DMS153 treated with DMSO at 0.1 percent for 48 hours (cell line): ENCODE measurements at regions not wholly inside any gene's neighbourhood (a gene's known extent, or its start where the extent isn't known, plus 50 kb on each side); places are given as distances from the start of the nearest gene placed in this dataset.

Source experiments
- DNase-seq: peaks from one replicate; lab custom pipeline; 2025; ENCODE audit not compliant: unreplicated experiment; lab: John Stamatoyannopoulos, UW

DNA sequence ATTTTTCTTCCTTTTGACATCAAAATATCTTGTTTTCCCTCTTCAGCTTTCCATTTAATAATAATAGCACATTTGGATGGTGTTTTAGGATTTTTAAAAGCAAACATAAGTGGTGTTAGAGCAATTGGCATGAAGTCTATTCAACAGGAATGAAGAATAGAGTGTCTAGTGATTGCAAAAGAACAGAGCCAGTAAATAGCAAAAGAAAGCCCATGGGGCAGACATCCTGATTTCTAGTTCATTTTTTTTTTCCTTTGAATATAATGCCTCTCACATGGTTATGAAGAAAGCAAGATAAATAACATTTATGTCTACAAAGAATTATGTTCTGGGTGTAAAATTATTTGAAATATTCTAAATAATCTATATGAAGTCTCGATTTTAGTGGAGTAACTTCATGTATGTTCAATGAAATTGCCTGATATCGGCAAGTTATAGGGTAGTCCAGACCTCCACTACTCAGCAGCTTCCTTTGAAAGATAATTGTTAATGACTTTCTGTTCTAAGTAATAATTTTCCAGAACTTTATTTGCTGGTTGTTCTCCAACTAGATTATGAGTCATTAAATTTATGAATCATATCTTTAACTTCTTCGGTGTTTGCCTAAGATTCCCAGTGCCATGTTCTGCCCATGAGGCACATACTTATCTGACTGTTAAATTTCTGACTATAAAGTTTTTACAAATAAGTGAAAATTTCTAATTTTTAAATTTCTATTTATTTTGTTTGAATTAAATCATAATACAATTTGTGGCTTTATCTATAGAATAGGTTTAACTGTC, 587.9 kb downstream of the TLL1 start:
- DNase-seq: no peak

DNA sequence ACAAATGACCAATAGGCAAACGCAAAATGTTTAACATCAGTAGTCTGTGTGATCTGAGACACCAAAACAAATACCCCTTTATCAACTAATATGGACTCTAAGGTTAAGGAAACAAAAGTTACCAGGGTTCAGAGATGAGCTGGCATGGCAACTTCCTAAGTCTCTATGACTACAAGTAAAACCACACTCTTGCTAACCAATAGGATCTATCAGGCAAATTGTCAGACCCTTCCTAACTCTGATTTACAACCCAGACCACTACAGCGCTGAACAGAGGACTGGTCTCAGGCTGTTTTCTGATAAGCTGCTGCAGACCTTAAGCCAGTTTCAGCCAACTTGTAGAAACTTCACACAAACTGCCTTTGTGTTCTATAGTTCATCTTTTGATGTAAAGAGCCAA, 608.0 kb downstream of the TLL1 start:
- DNase-seq: no peak

DNA sequence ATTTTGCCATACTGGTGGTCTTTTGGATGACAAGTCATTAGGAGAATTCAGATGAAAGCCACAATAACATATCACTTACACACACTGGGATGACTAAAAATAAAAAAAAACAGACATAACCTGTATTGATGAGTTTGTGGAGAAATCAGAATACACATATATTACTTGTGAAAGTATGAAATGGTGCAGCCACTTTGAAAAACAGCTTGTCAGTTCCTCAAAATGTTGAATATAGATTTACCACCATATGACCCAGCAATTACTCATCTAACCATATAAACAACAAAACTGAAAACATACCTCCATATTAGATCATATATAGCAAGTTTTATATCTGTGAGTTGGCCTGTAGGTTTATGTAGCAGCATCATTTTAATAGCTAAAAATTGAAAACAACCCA, 608.7 kb downstream of the TLL1 start:
- no peak for DNase-seq

DNA sequence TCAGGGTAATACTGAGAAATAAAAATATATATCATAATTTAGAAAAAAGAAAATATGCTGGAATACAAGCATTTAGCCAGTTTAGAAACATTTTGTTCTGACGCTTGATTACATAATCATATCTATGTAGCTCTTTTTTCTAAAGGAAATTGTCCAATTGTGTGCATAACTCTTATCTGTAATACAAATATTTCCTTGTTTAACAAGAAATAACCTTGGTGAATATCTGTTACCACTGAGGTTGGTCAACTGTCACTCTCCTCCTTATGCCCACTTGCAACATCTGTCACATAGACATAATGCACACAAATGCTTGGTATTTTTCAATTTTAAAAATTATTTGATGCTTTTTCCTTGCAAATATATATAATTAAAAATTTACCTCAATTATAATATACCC, 609.7 kb downstream of the TLL1 start:
- no peak for DNase-seq

DNA sequence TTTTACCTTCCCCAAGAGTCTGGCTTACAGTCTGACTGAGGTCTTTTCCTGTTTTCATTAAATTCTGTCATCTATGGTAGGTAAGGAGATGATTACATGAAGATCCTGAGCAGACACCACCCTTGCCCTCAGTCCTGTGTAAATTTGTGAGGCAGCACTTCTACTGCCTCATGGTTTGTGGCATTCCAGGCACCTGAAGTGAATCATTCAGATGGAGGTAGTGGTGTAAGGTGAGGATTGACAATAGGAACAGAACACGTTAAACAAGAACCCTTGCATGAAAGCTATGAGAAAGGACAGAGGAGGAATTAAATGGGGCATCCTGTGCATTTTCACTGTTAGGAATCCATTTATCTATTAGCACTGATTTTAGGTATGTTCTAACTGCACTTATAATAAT, 618.6 kb downstream of the TLL1 start:
- no peak for DNase-seq

DNA sequence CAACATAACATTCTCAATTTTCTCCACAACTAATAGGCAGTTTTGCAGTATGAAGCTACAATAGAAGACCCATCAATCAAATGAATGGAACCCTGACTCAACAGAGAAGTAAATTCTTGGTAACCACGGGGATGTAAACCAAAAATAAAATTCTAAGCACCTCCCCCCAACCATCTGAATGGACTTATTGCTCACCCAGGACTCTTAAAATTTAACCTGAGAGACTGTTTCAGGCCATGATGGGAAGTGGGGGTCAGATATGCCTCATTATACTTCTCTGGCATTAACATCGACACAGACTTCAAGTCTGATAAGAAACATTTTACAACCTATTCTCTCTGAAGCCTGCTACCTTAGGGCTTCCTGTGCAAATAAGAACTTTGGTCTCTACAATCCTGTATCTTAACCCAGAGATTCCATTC, 620.9 kb downstream of the TLL1 start:
- no peak for DNase-seq

DNA sequence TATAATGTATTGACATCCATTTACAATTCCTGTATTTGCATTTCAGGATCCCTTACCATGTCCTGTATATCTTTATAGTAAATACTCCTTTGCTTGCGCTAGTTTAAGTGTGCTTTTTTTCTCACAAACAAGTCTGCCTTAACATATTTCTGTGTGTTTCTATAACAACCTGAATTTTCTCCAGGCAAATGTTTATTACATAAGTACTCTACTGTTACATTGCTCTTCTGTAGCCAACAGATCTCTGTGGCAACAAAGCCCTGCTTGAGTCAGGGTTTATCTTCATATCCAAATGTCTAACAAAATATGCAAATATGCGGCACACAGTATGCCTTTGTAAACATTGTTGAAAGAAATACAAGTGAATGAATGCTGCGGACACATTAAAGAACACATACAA, 625.5 kb downstream of the TLL1 start:
- no peak for DNase-seq

DNA sequence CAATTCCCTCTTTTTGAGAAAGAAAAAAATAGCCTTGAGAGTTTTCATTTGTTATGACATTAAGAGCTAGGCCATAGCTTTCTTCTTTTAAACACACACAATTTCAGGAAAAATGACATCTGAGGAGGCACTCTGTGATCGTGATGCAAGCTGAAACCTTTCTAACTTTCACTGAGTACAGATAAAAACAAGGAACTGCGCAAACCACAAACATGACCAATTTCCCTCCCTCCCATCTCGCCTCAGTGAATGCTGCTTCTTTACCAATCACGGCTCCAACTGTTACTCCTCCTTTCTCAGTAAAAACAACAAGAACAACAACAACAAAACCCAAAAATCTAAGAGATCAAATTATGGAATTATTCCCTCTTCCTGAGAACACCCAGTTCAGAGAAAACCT, 626.8 kb downstream of the TLL1 start:
- DNase-seq: no peak

DNA sequence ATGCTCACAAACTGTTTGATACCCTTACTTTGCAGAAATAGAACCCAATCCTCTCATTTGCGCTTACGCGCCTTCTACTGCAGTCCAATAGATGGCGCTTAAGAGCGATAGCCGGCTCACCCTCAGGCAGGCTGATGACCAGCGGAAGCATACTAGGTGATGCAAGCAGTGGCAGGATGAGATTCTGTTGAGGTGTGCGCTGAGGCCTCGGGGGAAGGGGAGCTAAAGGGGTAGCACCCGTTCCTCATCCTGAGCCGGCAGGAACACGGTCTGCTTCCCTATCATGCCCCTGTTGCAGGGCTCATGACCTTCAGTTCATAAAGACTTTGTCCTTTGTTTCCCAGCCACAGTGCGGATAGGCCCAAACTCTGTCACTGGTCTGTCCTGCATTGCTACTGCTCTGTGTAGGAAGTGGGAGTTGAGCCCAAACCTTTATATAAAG, 628.9 kb downstream of the TLL1 start:
- DNase-seq: no peak

DNA sequence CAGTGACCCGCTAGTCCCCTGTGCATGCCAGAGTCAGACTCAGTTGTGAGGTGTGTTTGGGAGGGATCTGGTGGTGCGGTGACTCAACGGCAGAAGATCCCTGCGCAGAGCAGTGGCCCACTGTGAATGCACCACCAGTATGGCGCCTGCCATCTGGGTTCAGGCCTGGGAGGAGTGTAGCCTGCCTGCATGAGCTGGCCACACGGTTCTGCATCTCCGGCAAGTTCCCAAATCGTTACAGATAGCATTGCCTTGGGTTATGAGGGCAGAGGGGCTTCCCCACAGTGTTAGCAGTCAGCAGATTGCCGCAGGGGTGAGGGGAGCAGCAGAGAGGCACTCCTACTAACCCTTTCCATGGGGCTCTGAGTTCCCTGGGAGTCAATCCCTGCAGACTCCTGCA, 629.6 kb downstream of the TLL1 start:
- DNase-seq: no peak

DNA sequence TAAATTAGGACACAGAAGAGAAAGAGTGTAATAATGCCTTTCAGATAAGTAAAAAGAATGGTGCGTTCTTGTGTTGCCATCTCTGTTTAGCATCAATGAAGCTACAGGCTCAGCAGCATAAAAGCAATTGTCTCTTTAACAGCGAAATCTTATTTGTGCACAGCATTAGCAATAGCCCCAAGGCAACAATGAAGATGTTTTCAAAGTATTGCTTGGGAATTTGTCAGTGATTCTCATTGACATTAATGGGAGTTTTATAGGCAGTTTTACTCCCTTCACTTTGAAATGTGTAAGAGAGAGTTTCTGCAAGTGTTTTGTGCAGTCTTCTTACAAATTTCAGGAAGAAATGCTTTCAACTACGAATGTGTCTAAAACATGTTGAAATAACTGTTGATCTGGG, 633.0 kb downstream of the TLL1 start:
- no peak for DNase-seq

DNA sequence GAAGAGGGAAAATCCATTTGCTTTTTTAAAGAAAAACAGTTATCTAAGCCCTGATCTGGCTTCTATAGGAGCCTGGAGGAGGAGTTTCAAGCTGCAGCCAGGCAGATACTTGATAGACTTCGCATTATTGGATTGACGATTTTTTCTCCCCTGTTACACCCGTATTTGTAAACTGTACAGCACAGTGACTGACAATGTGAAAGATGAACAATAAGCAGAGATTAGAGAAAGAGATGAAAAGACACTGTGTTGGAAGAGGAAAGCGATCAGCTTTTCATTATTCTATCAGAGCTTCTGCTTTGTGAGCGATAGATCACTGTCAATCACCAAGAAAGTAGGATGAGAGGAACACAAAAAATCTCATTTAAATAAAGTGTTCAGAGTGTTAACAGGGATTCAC, 639.2 kb downstream of the TLL1 start:
- no peak for DNase-seq

DNA sequence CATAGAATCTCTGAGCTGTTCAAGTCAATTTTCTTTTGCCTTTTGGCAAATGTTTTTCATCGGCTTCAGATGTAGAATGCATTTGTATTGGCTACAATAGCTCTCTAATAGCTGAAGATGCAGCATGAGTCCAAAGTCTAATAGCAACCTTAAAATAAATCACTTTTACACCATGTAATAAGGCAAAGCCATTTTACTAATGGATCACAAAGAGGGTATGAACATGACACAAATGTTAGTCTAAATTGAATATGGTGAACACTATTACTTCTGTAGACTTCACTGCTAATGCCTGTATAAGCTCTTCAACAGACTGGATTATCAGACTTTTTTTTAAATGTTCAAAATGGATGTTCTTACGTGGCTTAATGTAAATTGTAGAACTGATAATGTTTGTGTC, 645.3 kb downstream of the TLL1 start:
- peak; percentile 90 for DNase-seq

DNA sequence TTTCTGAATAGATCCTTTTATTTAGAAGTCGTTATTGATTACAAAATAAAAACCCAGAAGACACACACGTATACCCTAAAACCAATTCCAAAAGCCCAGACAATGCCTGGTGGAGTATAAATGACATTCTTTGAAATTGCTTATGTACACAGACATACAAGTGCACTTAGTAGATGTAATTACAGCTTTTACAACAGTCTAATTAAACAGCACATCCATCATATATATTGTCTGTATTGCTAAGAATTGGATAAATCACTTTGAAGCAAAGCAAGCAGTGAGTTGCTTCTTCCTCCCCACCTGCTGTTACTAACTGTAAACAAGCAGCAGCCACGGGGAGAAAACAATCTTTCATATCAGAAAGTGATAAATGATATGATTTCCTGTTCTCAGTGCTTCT, 645.7 kb downstream of the TLL1 start:
- peak; percentile 92 for DNase-seq

DNA sequence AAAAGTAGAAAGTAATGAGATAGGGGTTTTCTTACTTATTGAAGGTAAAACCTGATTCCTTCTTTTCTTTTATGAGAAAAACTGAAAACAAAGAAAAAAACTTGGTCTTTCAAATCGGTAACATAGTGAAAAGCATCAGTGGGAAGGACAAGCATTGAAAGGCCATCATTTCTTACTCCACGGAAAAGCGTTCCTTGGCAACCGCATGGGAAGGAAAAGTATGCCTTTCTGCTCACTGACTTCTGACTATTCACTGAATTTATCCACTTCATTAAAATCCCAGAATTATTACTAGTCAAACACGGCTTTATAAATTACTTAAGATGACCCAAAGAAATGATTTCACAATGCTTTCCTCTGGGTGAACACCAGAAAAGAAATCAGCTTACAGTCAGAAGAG, 646.7 kb downstream of the TLL1 start:
- no peak for DNase-seq

DNA sequence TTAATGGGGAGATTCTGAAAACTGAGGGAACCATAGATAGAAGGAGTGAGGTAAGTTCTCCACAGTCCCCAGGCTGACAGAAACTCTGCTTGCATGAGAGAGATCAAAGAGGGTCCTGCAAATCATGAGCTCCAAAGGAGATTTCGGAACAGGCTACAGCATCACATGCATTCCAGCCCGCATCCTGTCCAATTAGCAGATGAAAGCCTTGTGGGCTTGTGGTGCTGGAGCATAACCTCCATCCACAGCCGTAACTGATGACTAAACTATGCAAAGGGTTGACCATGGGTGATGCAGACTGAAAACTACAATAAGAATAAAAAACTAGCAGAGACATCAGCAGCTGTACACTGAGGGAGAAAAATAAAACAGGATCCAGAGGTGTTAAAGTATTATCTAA, 654.5 kb downstream of the TLL1 start:
- no peak for DNase-seq

DNA sequence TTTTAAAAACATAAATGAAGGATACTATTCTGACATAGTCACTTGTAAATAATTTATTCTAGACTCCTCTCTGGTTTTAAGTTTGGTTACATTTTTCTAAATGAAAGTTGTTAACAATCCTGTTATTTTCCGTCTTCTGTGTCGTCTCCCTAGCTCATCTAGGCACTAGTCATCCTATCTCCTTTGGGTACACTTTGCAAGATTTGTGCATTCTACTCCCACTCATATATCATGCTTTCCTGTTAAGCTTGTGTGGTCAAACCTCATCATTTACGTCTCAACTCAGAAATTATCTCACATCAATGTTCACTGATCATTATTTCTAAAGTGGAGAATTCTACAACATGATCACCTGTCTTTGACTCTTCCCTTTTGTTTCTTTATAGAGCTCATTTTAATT, 658.7 kb downstream of the TLL1 start:
- DNase-seq: no peak

DNA sequence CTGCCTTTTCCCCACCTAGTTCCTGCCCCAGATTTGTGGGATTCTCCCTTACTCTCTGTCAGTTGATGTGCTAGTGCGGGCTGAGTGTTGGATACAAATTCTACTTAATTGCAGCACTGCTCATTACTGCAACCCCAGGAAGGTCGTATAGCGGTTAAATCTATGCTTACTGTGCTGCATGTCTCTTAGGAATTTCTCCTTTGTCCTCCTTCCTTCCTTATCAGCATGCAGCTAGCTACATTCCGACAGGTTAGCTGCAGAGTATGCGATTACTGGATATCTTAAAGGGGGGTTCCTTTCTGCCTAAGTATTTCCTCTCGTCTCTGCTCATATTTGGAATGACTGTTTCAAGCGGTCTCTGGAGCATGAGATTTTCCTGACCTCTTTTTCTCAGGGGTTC, 662.8 kb downstream of the TLL1 start:
- no peak for DNase-seq

DNA sequence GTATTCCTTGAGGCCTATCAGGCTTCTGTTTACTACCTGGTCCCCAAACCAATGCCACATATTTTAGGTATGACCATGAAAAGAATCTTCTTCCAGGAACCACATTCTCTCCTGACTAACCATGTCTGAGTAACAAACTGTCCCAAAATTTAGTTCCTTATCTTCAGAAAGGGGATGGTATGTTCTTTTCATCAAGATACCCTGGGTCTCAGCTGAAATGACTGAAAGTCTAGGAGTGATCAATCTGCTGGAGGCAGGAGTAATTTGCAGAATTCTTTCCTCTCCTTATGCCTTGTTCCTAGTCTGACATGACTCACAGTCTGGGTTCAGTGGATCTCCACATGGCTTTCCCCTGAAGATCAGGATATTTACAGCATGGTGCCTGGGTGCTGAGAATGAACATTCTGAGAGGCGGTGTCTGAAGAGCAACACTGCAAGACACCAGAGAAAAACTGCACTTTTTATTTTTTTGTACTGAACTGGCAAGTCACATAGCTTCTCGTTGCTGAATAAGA, 665.5 kb downstream of the TLL1 start:
- DNase-seq: no peak

DNA sequence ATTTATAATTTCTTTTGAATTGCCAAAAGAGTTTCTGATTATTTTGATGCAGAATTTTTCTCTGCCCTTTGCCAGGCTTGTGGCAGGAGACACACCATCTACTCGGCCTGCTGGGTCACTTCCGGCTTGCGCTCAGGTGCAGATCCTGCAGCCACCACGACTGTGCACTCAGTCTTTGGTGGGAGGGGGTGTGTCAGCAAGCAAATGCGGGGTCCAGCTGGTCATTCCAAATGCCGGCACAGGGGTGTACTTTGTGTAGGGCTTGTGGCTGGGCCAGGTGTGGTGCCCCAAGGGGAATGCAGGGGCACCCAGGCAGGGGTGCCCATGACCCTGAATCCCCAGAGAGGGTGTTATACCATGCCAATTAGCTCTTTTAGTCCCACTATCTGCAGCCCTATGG, 673.0 kb downstream of the TLL1 start:
- DNase-seq: no peak

DNA sequence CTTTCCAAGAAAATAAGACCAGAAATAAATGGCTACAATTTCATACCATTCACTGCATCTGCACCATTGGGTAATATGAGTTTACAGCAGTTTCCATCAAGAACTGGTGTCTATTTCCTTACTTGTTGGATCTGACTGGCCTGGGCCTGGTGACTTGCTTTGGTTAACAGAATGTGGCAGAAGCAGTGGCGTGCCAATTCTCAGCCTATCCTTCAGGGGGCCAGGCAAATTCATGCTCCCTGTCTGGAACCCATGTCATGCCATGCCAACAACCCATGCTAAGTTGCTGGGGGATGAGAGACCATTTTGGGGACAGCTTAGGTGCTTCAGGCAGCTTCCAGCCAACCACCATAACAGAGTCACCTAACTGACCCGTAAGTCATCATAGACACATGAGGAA, 656.7 kb downstream of the SPOCK3 start:
- DNase-seq: no peak

DNA sequence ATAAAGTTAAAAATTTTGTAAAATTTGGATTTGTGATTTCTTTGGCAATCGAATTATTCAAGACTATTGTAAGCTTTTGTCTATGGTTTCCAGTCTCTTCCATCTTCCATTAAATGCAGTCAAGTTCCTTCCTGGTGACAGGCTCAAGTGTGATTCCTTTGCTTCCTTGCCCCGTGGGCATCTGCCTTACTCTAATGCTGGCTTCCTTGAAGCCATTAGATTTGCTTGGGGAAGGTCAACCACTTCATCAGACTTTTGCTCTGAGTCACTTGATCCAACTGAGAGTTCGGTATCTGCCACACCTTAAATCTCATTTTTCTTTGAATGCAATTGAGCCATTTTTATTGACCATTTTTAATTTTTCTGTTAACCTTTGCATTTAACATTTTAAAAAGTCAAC, 648.8 kb downstream of the SPOCK3 start:
- DNase-seq: no peak

DNA sequence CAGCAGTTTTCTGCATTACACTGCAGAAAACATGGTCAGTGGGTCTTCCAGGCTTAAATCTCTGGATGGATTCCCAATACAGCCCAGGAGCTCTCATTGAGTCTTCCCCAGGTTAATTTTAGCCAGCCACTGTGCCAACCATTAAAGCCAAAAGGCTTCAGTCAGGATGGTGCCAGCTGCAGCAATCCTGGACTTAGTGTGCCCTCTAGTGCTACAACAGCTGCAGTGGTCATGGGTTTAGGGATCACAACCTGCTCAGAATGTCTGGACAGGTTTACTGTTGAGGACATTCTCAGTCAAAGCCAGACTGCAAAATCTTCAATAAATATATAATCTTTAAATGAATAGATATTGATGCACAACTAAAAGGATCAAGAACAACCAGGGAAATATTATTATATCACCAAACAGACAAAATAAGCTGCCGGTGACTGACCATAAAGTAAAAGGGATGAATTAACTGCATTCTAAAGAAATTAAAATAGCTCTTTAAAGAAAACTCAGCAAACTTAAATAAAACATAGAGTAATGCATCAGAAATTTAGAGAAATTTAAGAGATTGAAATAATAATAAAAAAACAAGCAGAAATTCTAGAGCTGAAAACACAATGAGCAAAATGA, 639.9 kb downstream of the SPOCK3 start:
- DNase-seq: peak; percentile 29
